SK-N-MC (cell line): ENCODE measurements at regions not wholly inside any gene's neighbourhood (a gene's known extent, or its start where the extent isn't known, plus 50 kb on each side); places are given as distances from the start of the nearest gene placed in this dataset.

Experiments
- EZH2 ChIP-seq: fragments of 200-600 bp; sonication (generic); IDR thresholded peaks from one replicate; pipeline ENCODE4 v1.6.1; 2017; ENCODE audit warnings: antibody characterized with exemption
- POLR2AphosphoS5 ChIP-seq: IDR thresholded peaks from 2 replicates; pipeline ENCODE4 v1.6.1; 2012; ENCODE audit warnings: mild to moderate bottlenecking, low read depth, low read length, borderline replicate concordance

DNA sequence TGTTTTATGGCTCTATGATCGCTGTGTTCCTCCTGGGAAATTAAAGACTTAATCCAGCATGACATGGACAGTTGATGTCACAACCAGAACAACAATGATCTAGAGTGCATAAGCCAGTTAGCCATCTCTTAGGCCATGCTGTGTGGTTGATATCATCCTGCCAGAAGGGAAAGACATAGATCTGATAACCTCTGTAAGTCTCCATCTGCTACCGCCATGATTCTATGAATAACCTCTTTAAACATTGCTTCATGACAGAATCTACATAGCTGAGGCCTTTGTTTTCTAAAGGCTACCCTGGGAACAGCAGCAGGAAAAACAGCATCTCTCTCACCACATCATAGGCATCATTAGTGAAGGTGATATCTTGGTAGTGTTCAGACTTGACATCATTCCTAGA lies 117.6 kb upstream of the PHACTR1 start:
- TF ChIP-seq POLR2AphosphoS5: no peak
- TF ChIP-seq EZH2: no peak
